ENCODE measurements at regions not wholly inside any gene's neighbourhood (a gene's known extent, or its start where the extent isn't known, plus 50 kb on each side); places are given as distances from the start of the nearest gene placed in this dataset.

DNA sequence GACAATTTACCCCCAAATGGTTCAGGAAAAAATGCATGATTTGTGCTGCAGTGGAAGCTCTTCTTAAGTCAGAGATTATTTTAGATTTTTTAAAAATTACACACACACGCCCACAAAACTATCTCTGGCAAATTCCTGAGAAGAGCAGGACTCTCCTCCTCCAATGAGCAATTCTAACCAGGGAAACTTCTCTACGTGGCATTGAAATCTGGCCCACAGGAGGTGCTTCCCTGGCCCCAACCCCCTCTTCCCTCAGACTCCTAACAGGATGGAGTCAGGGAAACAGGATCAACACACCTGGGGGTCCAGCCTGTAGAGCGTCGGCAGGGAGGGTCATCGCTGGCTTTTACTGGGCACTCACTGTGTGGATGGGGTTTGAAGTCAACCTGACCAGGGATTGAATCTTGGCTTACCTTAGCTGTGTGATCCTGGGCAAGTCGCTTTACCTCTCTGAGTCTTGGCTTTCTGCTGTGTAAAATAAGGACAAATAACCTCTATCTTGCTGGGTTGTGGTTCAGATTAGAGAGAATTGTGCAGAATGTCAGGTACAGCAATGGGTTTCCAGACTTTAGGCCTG, 65.4 kb upstream of the ASAP2 start:
- Histone ChIP-seq H3K27me3 (replicated peaks in 1 of 4; ENCODE audit: control insufficient read depth in 3 of 4, extremely low read depth in 1 of 4, insufficient read depth in 3 of 4, low read length in 3 of 4) (peaks cover 0 to 31% (median 18%) of the 10 kb centered on the region in 4 experiments; a peak in 5 of 7 replicates), H3K4me1 (replicated peaks in 1 of 4; ENCODE audit: control insufficient read depth in 3 of 4, insufficient read depth in 4 of 4, low read length in 3 of 4) (peaks cover 4 to 7% (median 4%) of the 10 kb centered on the region in 4 experiments; a peak in 6 of 7 replicates), H4K8ac (ENCODE audit: extremely low read depth, insufficient read depth, low read length) (no peak overlapping the region), H3K18ac (ENCODE audit: extremely low read depth, low read length) (no peak overlapping the region), H2BK15ac (ENCODE audit: low read length) (no peak overlapping the region), H3K79me2 (ENCODE audit: control insufficient read depth in 1 of 2, insufficient read depth in 2 of 2, low read length in 2 of 2) (no peaks in the 10 kb centered on the region), H3K79me1 (ENCODE audit: low read depth, low read length) (no peaks in the 10 kb centered on the region), H4K91ac (replicated peaks; ENCODE audit: insufficient read length, low read length) (peak overlapping the region; percentile 27), H3K27ac (ENCODE audit: low read depth, low read length) (no peak overlapping the region), H3K36me3 (ENCODE audit: control insufficient read depth in 2 of 4, insufficient read depth in 4 of 4, low read length in 3 of 4) (no peaks in the 10 kb centered on the region), H3K9me3 (ENCODE audit: insufficient read depth in 2 of 2, low read depth in 1 of 2, low read length in 1 of 2) (no peaks in the 10 kb centered on the region), H2AFZ (ENCODE audit: low read length) (no peak overlapping the region), H2BK120ac (replicated peaks; ENCODE audit: low read depth, low read length) (no peak overlapping the region), H2BK5ac (ENCODE audit: low read depth, low read length) (no peak overlapping the region), H4K5ac (ENCODE audit: insufficient read length, low read depth, low read length) (no peak overlapping the region), H2BK20ac (ENCODE audit: low read length) (no peak overlapping the region), H3K9ac (replicated peaks in 1 of 4; ENCODE audit: extremely low read depth in 1 of 4, low read depth in 3 of 4, low read length in 3 of 4) (no peak overlapping the region), H4K20me1 (replicated peaks in 1 of 2; ENCODE audit: control insufficient read depth in 1 of 2, insufficient read depth in 2 of 2, low read length in 2 of 2) (peaks cover 0 to 4% of the 10 kb centered on the region in 2 experiments), H2AK5ac (ENCODE audit: low read depth, low read length) (no peak overlapping the region), H3K4me2 (ENCODE audit: insufficient read depth in 1 of 2, low read depth in 2 of 2, low read length in 2 of 2) (no peak overlapping the region), H3K4me3 (ENCODE audit: extremely low read depth in 1 of 4, insufficient read depth in 2 of 4, low read depth in 3 of 4, low read length in 4 of 4) (no peak overlapping the region), H3K56ac (replicated peaks; ENCODE audit: insufficient read length, low read depth, low read length) (no peak overlapping the region), H3K23ac (ENCODE audit: insufficient read length) (no peak overlapping the region), H3K4ac (replicated peaks; ENCODE audit: insufficient read length, low read depth, low read length) (no peak overlapping the region), H3K14ac (ENCODE audit: insufficient read length) (no peak overlapping the region), H2BK12ac (ENCODE audit: low read depth, low read length) (no peak overlapping the region), H3K23me2 (ENCODE audit: low read depth, low read length) (peaks cover 2% of the 10 kb centered on the region; the same call in 1 of the 2 replicates)
- DNase-seq (ENCODE audit: low read depth in 1 of 2, low spot score in 2 of 2) (no peak), FAIRE-seq (no peak)
- ChIA-PET POLR2A (ENCODE audit: partially characterized antibody) (no interaction called here), CTCF (ENCODE audit: partially characterized antibody) (interaction anchor here (0.6 to 8.7 kb wide), 31 partner anchors 9 to 421 kb away, joined by 3 to 106 read pairs (median 4); no protein-coding TSS in a partner anchor)
- WGBS, 2 experiments (ENCODE audit: extremely low coverage in 1 of 2, insufficient coverage in 1 of 2, insufficient read length in 1 of 2, insufficient replicate concordance in 2 of 2, low coverage in 1 of 2, low lambda C conversion rate in 2 of 2, missing lambda C conversion rate in 1 of 2): 73% methylated on average over 6 of the region's 6 CpGs; no CpG with 5 or more reads in 1 of the 2 experiments
- TF ChIP-seq CREB1 (IDR thresholded peaks at IDR 0.05) (no peak), CHD1 (IDR thresholded peaks at IDR 0.05; ENCODE audit: low read depth, low read length) (no peak), TEAD4 (IDR thresholded peaks at IDR 0.05; ENCODE audit: low read depth, low read length) (no peak), BCL11A (IDR thresholded peaks at IDR 0.05; ENCODE audit: low read depth in 2 of 2, low read length in 2 of 2) (no peak), HDAC6 (IDR thresholded peaks at IDR 0.05; ENCODE audit: low read depth, low read length) (no peak), SP4 (IDR thresholded peaks at IDR 0.05; ENCODE audit: low read length) (no peak), CBX8 (IDR thresholded peaks at IDR 0.05; ENCODE audit: borderline replicate concordance, low read depth, low read length) (no peak), POLR2AphosphoS5 (IDR thresholded peaks at IDR 0.05; ENCODE audit: low read depth, low read length) (no peak), RFX5 (IDR thresholded peaks at IDR 0.05; ENCODE audit: borderline replicate concordance, low read depth, low read length) (no peak), EZH2 (IDR thresholded peaks at IDR 0.05; ENCODE audit: low read depth, low read length, severe bottlenecking) (no peak), NANOG (IDR thresholded peaks at IDR 0.05; ENCODE audit: insufficient read depth, low read depth, low read length, poor library complexity, severe bottlenecking) (no peak), RBBP5 (IDR thresholded peaks at IDR 0.05; ENCODE audit: borderline replicate concordance, low read depth, low read length) (no peak), SP2 (IDR thresholded peaks at IDR 0.05; ENCODE audit: low read length) (no peak)
- TF ChIP-seq, protein P1, sequence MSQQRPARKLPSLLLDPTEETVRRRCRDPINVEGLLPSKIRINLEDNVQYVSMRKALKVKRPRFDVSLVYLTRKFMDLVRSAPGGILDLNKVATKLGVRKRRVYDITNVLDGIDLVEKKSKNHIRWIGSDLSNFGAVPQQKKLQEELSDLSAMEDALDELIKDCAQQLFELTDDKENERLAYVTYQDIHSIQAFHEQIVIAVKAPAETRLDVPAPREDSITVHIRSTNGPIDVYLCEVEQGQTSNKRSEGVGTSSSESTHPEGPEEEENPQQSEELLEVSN (IDR thresholded peaks at IDR 0.05): no peak

Data from H1 (cell line).